DMS53 treated with DMSO at 0.1 percent for 48 hours (cell line): ENCODE measurements at regions not wholly inside any gene's neighbourhood (a gene's known extent, or its start where the extent isn't known, plus 50 kb on each side); places are given as distances from the start of the nearest gene placed in this dataset.
"Not testable (repeated sequence)": the region's sequence is repeated elsewhere in the genome, so short reads cannot be mapped to it uniquely, and the experiment has no call there.

Experiments
- DNase-seq: peaks from one replicate; lab custom pipeline; 2025; ENCODE audit not compliant: unreplicated experiment; lab: John Stamatoyannopoulos, UW

- peak; percentile 87 for DNase-seq
These were observed 311.8 kb downstream of the LNPK start for GRCh38 chr2:175690113-175690837.

DNA sequence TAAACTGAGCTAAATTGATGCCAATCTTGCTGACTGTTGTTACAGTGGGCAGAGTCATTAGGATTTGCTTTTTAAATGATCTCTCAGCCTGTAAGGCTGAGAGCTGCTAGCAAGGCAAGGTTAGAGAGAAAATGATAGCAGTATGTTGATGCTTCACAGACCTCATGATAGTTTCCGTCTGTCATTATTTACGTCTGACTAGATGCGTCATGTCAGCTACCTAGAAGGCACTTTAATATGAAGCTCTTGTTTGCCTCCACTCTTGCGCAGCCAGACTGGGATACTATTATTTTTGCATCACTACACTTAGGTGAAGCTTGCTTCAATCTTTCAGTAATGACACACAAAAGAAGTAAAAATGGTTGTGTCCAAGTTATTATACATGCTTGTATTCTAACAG lies 313.8 kb downstream of the LNPK start:
- DNase-seq: no peak

- DNase-seq: no peak
These were observed 314.6 kb downstream of the LNPK start for GRCh38 chr2:175687465-175687864.

DNA sequence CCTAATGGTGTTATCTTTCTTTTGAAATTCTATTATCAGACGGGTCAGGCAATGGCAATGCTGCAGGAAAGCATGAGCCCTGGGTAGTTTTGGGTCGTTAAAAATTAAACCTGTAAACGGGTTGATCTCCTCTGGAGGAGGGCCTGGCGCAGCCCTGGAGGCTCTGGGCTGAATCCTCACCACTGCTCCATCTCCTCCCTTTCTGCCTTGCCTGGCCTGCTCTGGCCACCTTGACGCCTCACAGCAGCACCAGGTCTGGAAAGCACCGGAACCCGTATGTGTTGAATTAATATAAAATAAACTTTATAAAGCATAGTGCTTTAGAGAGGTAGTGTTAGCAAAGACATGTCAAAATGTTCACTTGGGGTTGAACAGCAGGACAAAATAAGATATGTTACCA lies 316.1 kb downstream of the LNPK start:
- no peak for DNase-seq

DNA sequence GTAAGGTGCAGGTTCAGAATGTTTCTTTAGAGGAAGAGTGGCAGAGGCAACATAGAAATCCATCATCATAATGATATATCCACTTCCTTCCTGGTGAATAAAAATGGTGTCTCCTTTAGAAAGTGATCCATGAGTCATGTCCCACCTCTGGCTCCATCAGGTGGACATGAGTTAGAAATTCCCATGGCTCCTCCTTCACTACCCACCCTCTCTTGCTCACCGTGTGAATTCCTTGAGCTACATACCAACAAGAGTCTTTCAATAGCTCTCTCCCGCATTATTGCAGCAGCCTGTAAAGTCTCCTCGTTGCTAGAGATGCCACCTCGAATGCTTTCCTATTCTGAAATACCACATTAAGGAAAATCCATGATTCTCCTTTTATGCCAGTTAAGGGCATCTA lies 317.6 kb downstream of the LNPK start:
- DNase-seq: peak; percentile 13

GRCh38 chr2:175679728-175680127 lies 322.3 kb downstream of the LNPK start:
- DNase-seq: no peak

DNA sequence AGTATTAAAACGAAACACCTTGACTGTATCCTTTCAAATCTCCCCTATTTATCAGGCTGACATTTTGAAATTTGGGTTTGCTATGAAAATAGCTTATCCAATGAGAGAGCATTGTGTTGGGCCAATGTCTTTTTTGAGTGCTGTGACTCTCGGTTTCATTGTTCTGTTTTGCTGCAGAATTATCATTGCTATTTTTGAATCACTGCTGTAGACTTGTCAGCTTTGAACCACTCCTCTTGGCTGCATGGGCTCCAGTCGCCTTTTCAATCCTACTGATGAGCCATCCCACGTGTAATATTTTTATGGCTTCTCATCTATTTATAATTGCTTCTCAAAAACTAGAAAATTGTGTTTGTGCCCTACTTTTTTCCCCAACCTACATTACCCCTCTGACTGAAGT lies 322.8 kb downstream of the LNPK start:
- DNase-seq: no peak

DNA sequence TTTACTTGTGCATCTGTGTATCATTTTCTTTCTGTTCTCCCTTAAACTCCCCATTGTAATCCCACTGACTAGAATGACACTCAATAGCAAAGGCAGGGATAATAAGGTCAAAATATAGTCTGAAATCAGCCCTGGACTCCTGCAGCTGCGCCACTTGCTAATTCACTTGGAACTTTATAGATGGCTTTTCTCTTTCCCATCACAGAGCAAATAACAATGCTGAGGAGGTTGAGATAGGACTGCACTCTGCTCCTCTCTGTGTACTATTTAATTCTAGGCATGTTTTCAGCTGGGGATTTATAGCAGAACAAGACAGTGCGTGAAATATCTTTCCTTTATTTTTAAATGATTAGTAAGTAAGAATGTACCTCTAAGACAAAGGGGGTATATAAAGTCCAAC lies 324.2 kb downstream of the LNPK start:
- no peak for DNase-seq

DNA sequence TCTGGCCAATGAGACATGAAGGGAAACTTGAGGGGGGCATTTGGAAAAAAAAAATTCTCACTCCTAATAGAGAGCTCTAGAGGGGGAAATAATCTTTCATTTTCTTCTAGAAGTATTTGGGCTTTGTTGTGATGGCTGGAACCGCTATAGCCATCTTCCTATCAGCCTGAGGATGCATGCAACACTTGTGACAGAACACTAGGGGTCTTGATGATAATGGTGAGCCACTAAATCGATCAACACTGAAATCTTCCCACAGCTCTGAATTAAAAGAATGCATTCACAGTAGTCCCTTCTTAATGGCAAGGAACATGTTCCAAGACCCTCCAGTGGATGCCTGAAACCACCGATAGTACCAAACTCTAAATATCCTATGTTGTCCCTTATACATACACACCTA lies 325.3 kb downstream of the LNPK start:
- DNase-seq: no peak

DNA sequence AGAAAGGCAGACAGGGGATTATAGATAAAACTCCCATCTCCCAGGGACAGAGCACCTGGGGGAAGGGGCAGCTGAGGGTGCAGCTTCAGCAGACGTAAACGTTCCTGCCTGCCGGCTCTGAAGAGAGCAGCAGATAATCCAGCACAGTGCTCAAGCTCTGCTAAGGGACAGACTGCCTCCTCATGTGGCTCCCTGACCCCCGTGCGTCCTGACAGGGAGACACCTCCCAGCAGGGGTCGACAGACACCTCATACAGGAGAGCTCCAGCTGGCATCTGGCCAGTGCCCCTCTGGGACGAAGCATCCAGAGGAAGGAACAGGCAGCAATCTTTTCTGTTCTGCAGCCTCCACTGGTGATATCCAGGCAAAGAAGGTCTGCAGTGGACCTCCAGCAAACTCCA lies 333.3 kb downstream of the LNPK start:
- DNase-seq: not testable (repeated sequence)

DNA sequence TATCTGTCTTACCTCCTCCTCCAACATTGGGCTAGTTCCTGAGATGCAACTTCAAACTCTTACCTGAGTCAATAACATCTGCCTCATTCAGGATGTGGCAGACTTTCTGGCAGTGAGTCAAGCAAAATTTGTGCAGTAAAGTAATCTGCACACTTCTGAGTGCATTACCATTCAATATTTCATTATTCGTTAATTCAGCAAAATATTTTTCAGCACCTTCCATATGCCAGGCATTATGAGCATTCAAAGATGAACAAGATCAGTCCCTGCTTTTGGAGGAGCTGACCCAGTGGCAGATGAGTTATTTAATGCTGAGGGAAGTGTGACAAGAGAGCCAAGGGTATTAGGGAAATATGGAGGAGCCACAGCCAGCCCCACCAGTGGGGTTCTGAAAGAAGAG lies 339.7 kb downstream of the LNPK start:
- no peak for DNase-seq

- no peak for DNase-seq
These were observed 353.4 kb downstream of the LNPK start for GRCh38 chr2:175648577-175649063.

DNA sequence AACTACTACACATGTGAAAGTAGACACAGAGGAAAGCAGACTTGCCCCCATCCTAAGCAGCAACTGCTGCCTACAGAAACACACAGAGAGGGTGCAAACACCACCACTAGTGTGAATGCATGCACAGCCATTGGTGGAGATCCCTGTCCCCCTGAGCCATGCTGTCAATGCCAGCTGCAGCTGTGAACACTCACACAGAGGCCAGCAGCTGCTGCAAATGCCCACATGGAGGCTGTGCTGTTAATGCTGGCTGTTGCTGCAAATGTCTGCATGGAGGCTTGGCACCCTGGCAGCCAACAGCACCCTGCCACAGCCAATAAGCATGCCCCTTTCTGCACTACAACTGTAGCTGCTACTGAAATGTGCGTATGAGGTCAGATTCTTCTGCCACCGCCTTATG lies 355.0 kb downstream of the LNPK start:
- no peak for DNase-seq

GRCh38 chr2:175640655-175641054 lies 361.4 kb downstream of the LNPK start:
- DNase-seq: no peak

GRCh38 chr2:175633227-175633626 lies 368.8 kb downstream of the LNPK start:
- no peak for DNase-seq

- peak; percentile 47 for DNase-seq
These were observed 370.8 kb downstream of the LNPK start for GRCh38 chr2:175631245-175631623.

DNA sequence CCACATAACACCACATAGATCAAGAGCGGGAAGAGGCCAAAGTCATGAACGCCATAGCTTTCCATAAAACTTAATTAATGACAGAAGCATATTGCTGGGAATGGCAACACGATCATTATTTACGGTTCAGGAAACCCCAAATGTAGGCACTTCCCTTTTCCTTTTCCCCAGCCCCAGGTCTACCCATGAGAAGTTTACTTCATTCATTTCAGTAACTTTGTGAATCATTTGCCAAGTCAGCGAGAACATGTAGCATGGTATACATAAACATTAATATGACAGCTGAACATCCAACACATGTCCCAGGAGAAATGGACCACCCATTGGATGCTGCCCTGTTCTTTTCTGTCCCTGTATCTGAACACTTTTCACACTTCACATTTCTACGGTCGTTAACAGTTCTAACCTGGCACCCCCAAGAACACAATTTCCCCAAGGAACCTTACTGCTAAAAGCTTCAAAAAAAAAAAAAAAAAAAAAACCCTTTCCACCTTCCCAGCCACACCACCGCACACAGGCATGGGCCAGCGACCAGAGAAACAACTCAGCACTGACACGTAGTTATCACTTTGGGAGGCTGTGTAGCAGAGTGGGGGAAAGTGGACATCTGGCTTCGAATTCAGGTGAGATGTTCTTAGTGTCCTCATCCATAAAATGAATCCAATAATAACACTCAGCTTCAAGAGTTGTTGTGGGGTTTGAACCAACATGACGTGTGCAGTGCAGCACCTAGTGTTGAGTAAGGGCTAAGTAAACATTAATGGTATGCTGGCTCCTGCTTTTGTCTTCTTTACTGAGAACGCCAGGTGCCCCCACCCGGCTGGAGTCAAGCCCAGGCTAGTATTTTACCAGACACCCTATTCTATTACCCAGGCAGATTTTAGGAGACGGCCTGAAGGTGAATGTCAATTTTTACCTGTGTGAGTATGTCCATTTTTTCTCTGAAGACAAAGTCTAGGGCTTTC lies 371.5 kb downstream of the LNPK start:
- DNase-seq: peak; percentile 87

- DNase-seq: no peak
These were observed 373.8 kb downstream of the LNPK start for GRCh38 chr2:175628243-175628642.

DNA sequence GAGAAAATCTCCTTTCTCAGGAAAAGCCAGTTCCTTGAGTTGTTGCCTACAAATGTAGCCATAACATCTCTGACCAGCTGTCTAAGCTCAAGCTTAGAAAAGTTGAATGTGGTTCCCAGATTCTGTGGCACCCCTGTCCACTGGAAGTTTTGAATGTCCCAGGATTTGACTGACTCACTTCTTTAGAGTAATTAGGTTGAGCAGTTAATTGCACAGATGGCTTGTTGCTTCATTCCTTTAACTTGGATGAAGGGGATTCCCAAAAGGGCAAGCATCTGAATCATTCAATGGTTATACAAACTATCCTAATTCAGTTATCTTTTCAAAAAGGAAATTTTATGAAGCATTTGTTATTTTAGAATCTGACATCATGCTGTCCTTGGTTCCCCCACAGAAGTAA lies 374.7 kb downstream of the LNPK start:
- DNase-seq: no peak

GRCh38 chr2:175626796-175627195 lies 375.3 kb downstream of the LNPK start:
- no peak for DNase-seq

DNA sequence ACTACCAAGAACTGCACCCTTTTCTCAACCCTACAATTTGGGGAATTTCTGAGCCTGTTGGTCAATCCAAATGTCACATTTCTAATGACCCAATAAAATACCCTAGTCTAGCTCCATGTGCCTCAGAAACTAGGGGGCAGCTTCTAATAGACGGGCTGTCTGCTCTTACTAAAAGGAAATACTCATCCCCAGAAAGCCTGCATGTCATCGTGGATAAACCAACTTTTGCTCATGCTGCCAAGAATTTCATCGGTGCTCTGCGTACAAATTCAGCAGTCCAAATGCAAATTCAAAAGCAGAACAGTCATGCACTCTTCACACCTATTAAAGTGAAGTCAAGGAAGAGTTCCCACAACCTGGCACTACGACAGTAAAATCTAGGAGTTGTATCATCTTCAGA lies 377.3 kb downstream of the LNPK start:
- DNase-seq: no peak

GRCh38 chr2:175624211-175624761 lies 377.8 kb downstream of the LNPK start:
- no peak for DNase-seq
